ENCODE measurements at regions not wholly inside any gene's neighbourhood (a gene's known extent, or its start where the extent isn't known, plus 50 kb on each side); places are given as distances from the start of the nearest gene placed in this dataset.

GRCh38 chr19:31519908-31520307 is 170.7 kb upstream of the TSHZ3 start (continued):
- TF ChIP-seq CHD7 (IDR thresholded peaks at IDR 0.05; ENCODE audit: insufficient replicate concordance, low read length): no peak
- no peak for TF ChIP-seq CREB1 (IDR thresholded peaks at IDR 0.05)
- no peak for TF ChIP-seq BCL11A (IDR thresholded peaks at IDR 0.05; ENCODE audit: low read depth in 2 of 2, low read length in 2 of 2)
- no peak for TF ChIP-seq JUND (IDR thresholded peaks at IDR 0.05; ENCODE audit: low read length)
